ENCODE measurements at regions not wholly inside any gene's neighbourhood (a gene's known extent, or its start where the extent isn't known, plus 50 kb on each side); places are given as distances from the start of the nearest gene placed in this dataset.
A peak's percentile ranks its signal among the peaks of the same experiment; 100 is the strongest.
"Not testable (repeated sequence)": the region's sequence is repeated elsewhere in the genome, so short reads cannot be mapped to it uniquely, and the experiment has no call there.

DNA sequence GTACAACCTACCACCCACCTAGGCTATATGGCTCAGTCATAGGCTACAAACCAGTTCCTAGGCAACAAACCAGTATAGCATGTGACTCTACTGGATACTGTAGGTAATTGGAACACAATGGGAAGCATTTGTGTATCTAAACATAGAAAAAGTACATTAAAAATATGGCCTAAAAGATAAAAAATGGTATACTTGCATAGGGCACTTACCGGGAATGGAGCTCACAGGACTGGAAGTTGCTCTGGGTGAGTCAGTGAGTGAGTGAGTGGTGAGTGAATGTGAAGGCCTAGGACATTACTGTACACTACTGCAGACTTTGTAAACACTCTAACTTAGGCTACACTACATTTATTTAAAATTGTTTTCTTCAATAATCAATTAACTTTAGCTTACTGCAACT, 139.2 kb upstream of the RBPJ start:
- DNase-seq, result no peak

GRCh38 chr4:26183017-26183416, 137.8 kb upstream of the RBPJ start:
- DNase-seq, result no peak

GRCh38 chr4:26185436-26185835, 135.4 kb upstream of the RBPJ start:
- no peak for DNase-seq

- no peak for DNase-seq
Measured at GRCh38 chr4:26191353-26191752, 129.5 kb upstream of the RBPJ start.

DNA sequence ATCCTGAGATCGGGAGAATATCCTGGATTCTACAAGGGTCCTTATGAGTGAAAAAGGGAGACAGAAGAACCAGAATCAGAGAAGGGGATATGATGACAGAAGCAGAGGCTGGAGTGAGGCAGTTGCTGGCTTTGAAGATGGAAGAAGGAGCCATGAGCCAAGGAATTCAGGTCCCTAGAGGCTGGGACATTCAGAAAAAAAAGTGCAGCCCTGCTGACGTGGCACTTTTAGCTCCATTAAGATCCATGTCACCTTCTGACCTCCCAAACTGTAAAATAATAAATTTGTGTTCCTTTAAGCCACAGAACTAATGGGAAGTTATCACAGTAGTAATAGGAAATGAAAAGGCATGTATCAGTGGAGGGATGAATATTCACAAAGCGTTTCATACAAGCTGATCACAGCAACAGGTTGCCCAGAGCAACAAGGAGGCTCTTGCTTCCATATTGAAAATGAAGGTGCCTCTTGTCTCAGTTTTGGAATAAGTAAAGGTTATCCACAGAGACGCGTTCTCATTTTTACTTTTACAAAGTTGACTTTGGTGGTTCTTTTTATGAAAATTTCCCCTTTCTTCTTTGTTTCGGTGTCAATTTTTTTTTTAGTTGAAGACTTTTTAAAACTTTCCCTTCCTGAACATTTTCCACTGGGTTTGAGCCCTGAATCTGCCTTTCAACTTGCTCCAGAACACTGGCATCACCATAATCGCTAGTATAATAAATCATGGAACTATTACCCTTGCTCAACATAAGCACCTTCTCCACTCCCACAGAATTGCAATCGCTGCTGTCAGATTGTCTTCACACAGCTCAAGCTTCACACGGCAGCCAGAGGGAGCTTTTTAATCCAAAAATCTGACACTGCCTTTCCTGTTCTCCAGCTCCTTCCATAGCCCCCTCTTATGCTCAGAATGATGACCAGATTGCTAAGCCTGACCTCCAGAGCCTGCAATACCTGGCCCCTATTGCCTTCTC, 127.6 kb upstream of the RBPJ start:
- DNase-seq, result no peak

DNA sequence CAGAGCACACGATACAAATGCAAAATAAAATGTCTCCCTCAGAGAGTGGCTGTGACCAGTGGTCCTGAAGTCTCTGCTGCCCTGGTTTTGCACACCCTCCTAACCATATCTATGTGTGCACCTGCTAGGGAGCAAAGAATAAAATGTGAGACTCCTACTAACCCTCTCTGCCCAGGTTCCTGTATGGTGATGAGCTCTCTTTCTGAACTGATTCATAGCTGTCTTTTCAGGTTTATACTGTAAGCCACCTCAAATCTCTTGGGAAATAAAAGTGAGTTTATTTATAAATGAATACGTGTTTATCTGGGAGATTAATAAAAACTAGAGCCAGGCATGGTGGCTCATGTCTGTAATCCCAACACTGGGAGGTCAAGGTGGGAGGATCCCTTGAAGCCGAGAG, 126.0 kb upstream of the RBPJ start:
- DNase-seq, result no peak

- no peak for DNase-seq
Measured at GRCh38 chr4:26196567-26196966, 124.2 kb upstream of the RBPJ start.

- no peak for DNase-seq
Measured at GRCh38 chr4:26197018-26197779, 123.6 kb upstream of the RBPJ start.

- DNase-seq, result not testable (repeated sequence)
Measured at GRCh38 chr4:26198931-26199330, 121.9 kb upstream of the RBPJ start.

GRCh38 chr4:26199596-26199995, 121.2 kb upstream of the RBPJ start:
- DNase-seq, result no peak

- DNase-seq, result no peak
Measured at GRCh38 chr4:26201120-26201519, 119.7 kb upstream of the RBPJ start.

- no peak for DNase-seq
Measured at GRCh38 chr4:26204249-26204825, 116.5 kb upstream of the RBPJ start.

GRCh38 chr4:26204911-26205370, 115.9 kb upstream of the RBPJ start:
- no peak for DNase-seq

DNA sequence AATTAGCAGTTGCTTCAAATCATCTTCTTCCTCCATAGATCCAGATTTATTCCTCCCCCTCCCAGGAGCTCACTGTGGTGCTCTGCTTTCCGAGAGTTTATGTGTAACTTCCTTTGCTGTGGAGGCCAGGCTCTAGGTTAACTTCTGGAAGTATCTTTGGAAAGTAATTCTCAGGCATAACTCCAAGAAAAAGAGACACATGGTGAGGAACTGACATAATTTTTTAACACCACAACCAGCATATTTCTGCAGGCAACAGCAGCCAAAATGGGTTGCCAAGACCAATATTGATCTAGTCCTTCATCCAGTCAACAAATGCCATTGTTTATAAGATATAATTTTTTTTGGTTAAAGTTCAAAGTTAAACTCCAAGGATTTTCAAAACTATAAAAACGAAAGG, 114.5 kb upstream of the RBPJ start:
- DNase-seq, result no peak

GRCh38 chr4:26206999-26207398, 113.8 kb upstream of the RBPJ start:
- DNase-seq, result peak; percentile 22

- no peak for DNase-seq
Measured at GRCh38 chr4:26207631-26208030, 113.2 kb upstream of the RBPJ start.

DNA sequence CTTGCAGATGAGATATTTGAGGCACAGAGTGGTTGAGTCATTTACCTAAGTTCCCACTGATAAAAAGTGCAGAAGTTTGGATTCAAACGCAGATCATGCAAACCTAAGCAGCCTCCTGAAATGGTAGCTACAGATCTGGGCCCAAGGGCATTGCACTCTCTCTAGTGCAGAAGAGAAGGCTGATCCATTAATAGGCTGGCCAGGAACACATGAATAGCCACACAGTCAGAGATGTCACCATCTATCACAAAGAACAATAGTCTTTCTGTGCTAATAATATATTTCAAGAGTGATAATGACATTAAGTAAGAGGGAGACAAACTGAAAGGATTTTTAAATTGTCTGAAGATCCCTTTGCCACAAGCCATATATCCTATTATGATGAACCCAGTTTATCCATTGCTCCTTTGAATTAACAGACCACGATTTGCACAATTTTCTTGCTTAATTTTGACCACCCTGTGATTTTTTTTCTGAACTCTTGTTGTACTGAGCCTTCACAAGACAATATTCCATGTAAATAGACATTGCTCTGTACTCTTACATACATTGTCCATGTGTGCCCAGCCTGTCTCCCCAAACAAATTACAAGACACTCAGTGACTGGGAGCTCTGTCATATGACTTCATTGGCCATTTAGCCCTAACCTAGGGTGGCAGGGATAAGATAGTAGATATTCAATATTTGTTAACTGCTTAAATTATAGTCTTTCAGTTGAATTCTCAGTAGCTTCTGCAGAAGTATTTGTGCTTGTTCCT, 112.4 kb upstream of the RBPJ start:
- DNase-seq, result no peak

GRCh38 chr4:26209378-26209777, 111.4 kb upstream of the RBPJ start:
- DNase-seq, result not testable (repeated sequence)

GRCh38 chr4:26212528-26212927, 108.3 kb upstream of the RBPJ start:
- DNase-seq, result no peak

DNA sequence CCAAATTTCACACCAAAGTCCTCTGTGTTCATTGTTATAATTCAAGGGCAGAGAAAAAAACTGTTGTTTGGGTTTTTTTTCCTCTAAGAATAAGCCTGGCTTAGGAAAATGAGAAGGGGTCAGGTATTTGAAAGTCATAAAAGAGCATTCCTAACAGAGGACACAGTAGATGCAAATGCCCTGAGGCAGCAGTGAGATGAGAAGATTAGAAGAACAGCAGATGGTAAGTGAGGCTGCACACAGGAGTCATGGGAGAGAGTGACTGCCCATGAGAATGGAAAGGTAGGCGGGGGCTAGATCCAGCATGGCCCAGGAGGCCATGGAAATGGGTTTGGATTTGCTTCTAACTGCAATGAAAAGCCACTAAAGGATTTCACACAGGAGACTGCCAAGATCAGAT, 107.5 kb upstream of the RBPJ start:
- DNase-seq, result no peak

DNA sequence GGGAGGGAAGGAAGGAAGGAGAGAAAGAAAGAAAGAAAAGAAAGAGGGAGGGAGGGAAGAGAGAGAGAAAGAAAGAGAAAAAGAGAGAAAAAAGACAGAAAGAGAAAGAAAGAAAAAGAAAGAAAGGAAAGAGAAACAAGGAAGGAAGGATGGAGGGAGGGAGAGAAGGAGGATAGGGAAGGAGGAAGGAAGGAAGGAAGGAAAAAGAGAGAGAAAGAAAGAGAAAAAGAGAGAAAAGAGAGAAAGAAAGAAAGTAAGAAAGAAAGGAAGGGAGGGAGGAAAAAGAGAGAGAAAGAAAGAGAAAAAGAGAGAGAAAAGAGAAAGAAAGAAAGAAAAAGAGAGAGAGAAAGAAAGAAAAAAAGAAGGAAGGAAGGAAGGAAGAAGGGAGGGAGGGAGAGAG, 105.8 kb upstream of the RBPJ start:
- DNase-seq, result no peak

DNA sequence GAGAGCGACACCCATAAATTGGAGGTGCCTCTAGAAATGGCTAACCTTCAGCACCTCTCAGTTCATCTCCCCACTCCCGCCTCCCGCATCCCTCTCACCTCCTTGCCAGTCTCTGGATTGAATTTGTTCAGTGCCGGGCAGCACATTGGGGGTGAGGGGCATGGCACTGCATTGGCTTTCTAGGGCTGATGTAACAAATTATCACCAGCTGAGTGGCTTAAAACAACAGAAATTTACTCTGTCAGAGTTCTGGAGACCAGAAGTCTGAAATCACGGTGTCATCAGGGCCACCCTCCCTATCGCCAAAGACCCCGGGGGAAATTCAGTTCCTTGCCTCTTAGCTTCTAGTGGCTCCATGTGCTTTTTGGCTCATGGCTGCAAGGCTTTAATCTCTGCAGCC, 105.1 kb upstream of the RBPJ start:
- DNase-seq, result no peak

DNA sequence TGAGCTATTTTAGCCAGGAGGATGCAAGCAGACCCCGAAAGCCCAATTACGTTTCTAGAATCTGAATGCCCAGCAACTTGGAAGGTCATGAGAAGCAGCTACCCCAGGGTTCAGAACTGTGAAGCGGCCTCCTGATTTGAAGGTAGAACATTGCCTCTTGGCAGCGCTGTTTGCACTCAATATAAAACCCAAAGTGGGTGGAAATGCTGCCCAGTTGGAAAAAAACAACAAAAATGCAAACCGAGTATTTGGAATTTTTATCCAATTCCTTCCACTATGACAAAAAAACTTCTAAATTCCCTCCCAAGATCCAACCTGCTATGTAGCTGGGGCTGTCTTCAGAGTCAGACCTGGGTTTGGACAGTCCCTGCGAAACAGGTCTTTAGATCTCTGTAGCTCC, 103.3 kb upstream of the RBPJ start:
- DNase-seq, result no peak

Data from NCI-H1694 (cell line).